Neuronal stem cell (in vitro differentiated cells): ENCODE measurements at regions not wholly inside any gene's neighbourhood (a gene's known extent, or its start where the extent isn't known, plus 50 kb on each side); places are given as distances from the start of the nearest gene placed in this dataset.
A peak's percentile ranks its signal among the peaks of the same experiment; 100 is the strongest.

Source experiments
- DNase-seq: peaks from one replicate; pipeline ENCODE4 v3.0.0-alpha.2; 2013; ENCODE audit warnings: low spot score
- H2AFZ ChIP-seq: one replicate; pipeline ENCODE4 v1.6.1; 2013; ENCODE audit warnings: mild to moderate bottlenecking, low read length, inconsistent platforms
- H2AK5ac ChIP-seq: 2 replicates; pipeline ENCODE4 v1.6.1; 2013; ENCODE audit warnings: low read depth, mild to moderate bottlenecking, inconsistent platforms, low read length, moderate library complexity, mixed read lengths
- H2BK120ac ChIP-seq: 2 replicates; pipeline ENCODE4 v1.6.1; 2013; ENCODE audit warnings: low read depth, mild to moderate bottlenecking, inconsistent platforms, low read length, moderate library complexity, mixed read lengths
- H2BK12ac ChIP-seq: one replicate; pipeline ENCODE4 v1.6.1; 2013; ENCODE audit warnings: low read length, inconsistent platforms
- H2BK15ac ChIP-seq: 2 replicates; pipeline ENCODE4 v1.6.1; 2013; ENCODE audit warnings: mild to moderate bottlenecking, low read length, inconsistent platforms, mixed read lengths
- H2BK5ac ChIP-seq: one replicate; pipeline ENCODE4 v1.6.1; 2013; ENCODE audit warnings: inconsistent platforms, mild to moderate bottlenecking, low read length, moderate library complexity
- H3K14ac ChIP-seq: one replicate; pipeline ENCODE4 v1.6.1; 2013; ENCODE audit warnings: low read length, inconsistent platforms
- H3K18ac ChIP-seq: 2 replicates; pipeline ENCODE4 v1.6.1; 2013; ENCODE audit warnings: low read length, inconsistent platforms
- H3K23ac ChIP-seq: 2 replicates; pipeline ENCODE4 v1.6.1; 2013; ENCODE audit warnings: low read depth, mild to moderate bottlenecking, mixed read lengths, low read length, inconsistent platforms; ENCODE audit not compliant: poor library complexity
- H3K27ac ChIP-seq: replicated peaks from 3 replicates; pipeline ENCODE4 v1.5.1; 2013; ENCODE audit warnings: low read length, inconsistent platforms
- H3K27me3 ChIP-seq, 3 experiments: 2 replicates each; pipeline ENCODE4 v1.6.1; 2013; ENCODE audit warnings: low read length in 3 of 3, mild to moderate bottlenecking in 2 of 3, inconsistent platforms in 1 of 3, low read depth in 1 of 3, mixed read lengths in 1 of 3, moderate library complexity in 1 of 3; ENCODE audit not compliant: control insufficient read depth in 3 of 3, insufficient read depth in 3 of 3
- H3K36me3 ChIP-seq, 2 donors: replicated peaks in 1 of 2; 2 replicates each; pipeline ENCODE4 v1.6.1; 2013; ENCODE audit warnings: low read length in 2 of 2; ENCODE audit not compliant: control insufficient read depth in 2 of 2, insufficient read depth in 2 of 2
- H3K4ac ChIP-seq: 2 replicates; pipeline ENCODE4 v1.6.1; 2013; ENCODE audit warnings: inconsistent platforms, mild to moderate bottlenecking, low read length, moderate library complexity
- H3K4me1 ChIP-seq, 2 donors: 1 replicate in 1 of 2; 2 replicates in 1 of 2; pipeline ENCODE4 v1.6.1; 2013; ENCODE audit warnings: low read length in 2 of 2, low read depth in 1 of 2; ENCODE audit not compliant: control insufficient read depth in 2 of 2, insufficient read depth in 1 of 2
- H3K4me2 ChIP-seq: one replicate; pipeline ENCODE4 v1.6.1; 2013; ENCODE audit warnings: mild to moderate bottlenecking, low read length, inconsistent platforms; ENCODE audit not compliant: insufficient read depth, poor library complexity, severe bottlenecking
- H3K4me3 ChIP-seq, 2 donors: 2 replicates each; pipeline ENCODE4 v1.5.1; 2013; ENCODE audit warnings: low read length in 2 of 2, mild to moderate bottlenecking in 2 of 2, inconsistent platforms in 1 of 2, moderate library complexity in 1 of 2
- H3K79me1 ChIP-seq: one replicate; pipeline ENCODE4 v1.6.1; 2013; ENCODE audit warnings: low read depth, mild to moderate bottlenecking, inconsistent platforms, low read length, moderate library complexity
- H3K9ac ChIP-seq: one replicate; pipeline ENCODE4 v1.6.1; 2013; ENCODE audit warnings: mild to moderate bottlenecking, low read depth, low read length, inconsistent platforms; ENCODE audit not compliant: poor library complexity
- H3K9me3 ChIP-seq, 2 donors: replicated peaks in 1 of 2; 2 replicates each; pipeline versions ENCODE3 to v1.6.1; 2013; ENCODE audit warnings: low read length in 2 of 2, mild to moderate bottlenecking in 2 of 2, inconsistent platforms in 1 of 2, low read depth in 1 of 2, mixed read lengths in 1 of 2, moderate library complexity in 1 of 2; ENCODE audit not compliant: control insufficient read depth in 2 of 2, insufficient read depth in 1 of 2
- H4K8ac ChIP-seq: one replicate; pipeline ENCODE4 v1.6.1; 2013; ENCODE audit warnings: low read depth, mild to moderate bottlenecking, inconsistent platforms, low read length, moderate library complexity
- H4K91ac ChIP-seq: one replicate; pipeline ENCODE4 v1.6.1; 2013; ENCODE audit warnings: low read length, low read depth, mild to moderate bottlenecking, inconsistent platforms; ENCODE audit not compliant: poor library complexity
- WGBS, 2 donors: extraction: QIAGEN DNeasy Blood & Tissue Kit; methylation state at CpG; one replicate each; pipeline ENCODE4 v1.1.7; 2013; ENCODE audit warnings: missing lambda C conversion rate in 2 of 2, mixed read lengths in 1 of 2; ENCODE audit not compliant: insufficient read length in 2 of 2, insufficient replicate concordance in 1 of 2; ENCODE audit errors: extremely low coverage in 2 of 2; 5-methylcytosine and 5-hydroxymethylcytosine counted together

DNA sequence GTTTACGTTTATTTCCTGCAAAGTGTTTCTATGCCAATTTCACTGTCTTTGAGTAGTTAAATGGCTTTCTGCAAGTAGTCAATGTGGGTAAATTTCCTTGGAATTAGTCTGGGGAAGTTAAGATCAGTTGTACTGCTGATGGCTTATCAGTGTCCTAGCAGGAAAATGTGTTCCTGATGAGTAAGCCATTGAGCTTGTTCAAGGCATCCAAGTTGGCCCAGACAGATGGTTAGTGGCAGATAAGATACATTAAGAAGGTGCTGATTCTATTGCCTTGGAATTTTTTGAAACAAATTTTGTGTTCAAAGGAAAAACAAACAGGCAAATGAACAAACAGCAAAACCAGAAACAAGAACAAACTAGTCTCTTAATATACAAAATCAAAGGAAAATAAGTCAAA, 258.4 kb downstream of the MAP2K6 start:
- H3K4me3 ChIP-seq, result no peak overlapping the region
- no peak for DNase-seq

DNA sequence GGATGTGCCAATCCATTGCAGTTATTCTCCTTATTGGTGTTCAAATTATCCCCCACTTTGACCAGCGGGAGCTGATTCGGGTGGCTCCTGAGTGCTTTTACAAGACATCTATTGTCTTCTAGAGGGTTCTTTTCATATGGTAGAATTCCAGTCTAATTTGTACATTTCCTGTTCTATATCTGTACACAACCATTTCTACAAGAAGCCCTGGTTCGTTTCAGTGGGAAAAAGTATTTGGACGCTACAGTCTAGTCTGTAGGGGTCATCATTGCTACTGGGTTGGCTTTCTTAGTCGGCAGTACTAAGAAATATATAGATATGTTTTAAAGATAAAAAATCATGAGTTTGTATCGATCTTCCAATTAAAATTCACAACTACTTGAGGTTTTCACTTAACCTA, 262.6 kb downstream of the MAP2K6 start:
- Histone ChIP-seq H4K91ac (no peak overlapping the region), H3K4me3 (no peak overlapping the region), H3K27ac (no peak overlapping the region), H3K4ac (no peak overlapping the region), H3K4me1 (no peaks in the 10 kb centered on the region), H2BK12ac (no peak overlapping the region), H2AK5ac (no peak overlapping the region), H2AFZ (no peak overlapping the region), H3K9ac (no peak overlapping the region), H3K14ac (no peak overlapping the region), H2BK120ac (no peak overlapping the region), H3K9me3 (peaks cover 0 to 4% of the 10 kb centered on the region in 2 donors), H4K8ac (no peak overlapping the region), H2BK15ac (no peak overlapping the region), H2BK5ac (no peak overlapping the region), H3K23ac (no peak overlapping the region), H3K18ac (no peak overlapping the region), H3K36me3 (no peaks in the 10 kb centered on the region), H3K27me3 (no peaks in the 10 kb centered on the region), H3K79me1 (no peaks in the 10 kb centered on the region), H3K4me2 (no peak overlapping the region)
- DNase-seq, result no peak
- no CpG with 5 or more reads among the region's 6 CpGs for WGBS, 2 donors

More for the DNA sequence above, 258.4 kb downstream of the MAP2K6 start:
- no peak overlapping the region for H2AFZ ChIP-seq
- H3K4me2 ChIP-seq, result no peak overlapping the region
- no peaks in the 10 kb centered on the region for H3K4me1 ChIP-seq
- no peak overlapping the region for H4K91ac ChIP-seq
- no peak overlapping the region for H2BK15ac ChIP-seq
- H3K27me3 ChIP-seq, result no peaks in the 10 kb centered on the region
- no peak overlapping the region for H3K9ac ChIP-seq
- H4K8ac ChIP-seq, result no peak overlapping the region
- H3K9me3 ChIP-seq, result no peaks in the 10 kb centered on the region
- WGBS, 2 donors, result no CpG with 5 or more reads among the region's 1 CpG
- no peak overlapping the region for H2BK120ac ChIP-seq
- H3K18ac ChIP-seq, result no peak overlapping the region
- no peak overlapping the region for H3K23ac ChIP-seq
- H2AK5ac ChIP-seq, result no peak overlapping the region
- no peak overlapping the region for H3K4ac ChIP-seq
- no peaks in the 10 kb centered on the region for H3K79me1 ChIP-seq
- no peak overlapping the region for H2BK5ac ChIP-seq
- H3K36me3 ChIP-seq, result no peaks in the 10 kb centered on the region
- H2BK12ac ChIP-seq, result no peak overlapping the region
- H3K14ac ChIP-seq, result no peak overlapping the region
- H3K27ac ChIP-seq, result no peak overlapping the region

- Histone ChIP-seq H3K36me3 (no peaks in the 10 kb centered on the region), H2BK12ac (no peak overlapping the region), H2BK5ac (no peak overlapping the region), H3K18ac (no peak overlapping the region), H3K27me3 (no peaks in the 10 kb centered on the region), H2BK15ac (no peak overlapping the region), H4K91ac (no peak overlapping the region), H3K27ac (no peak overlapping the region), H3K23ac (no peak overlapping the region), H3K9ac (no peak overlapping the region), H2AK5ac (no peak overlapping the region), H3K4me3 (no peak overlapping the region), H3K4ac (no peak overlapping the region), H3K79me1 (no peaks in the 10 kb centered on the region), H3K4me1 (no peaks in the 10 kb centered on the region), H3K4me2 (no peak overlapping the region), H2BK120ac (no peak overlapping the region), H3K14ac (no peak overlapping the region), H2AFZ (peak overlapping the region; percentile 36), H3K9me3 (peaks cover 0 to 4% of the 10 kb centered on the region in 2 donors), H4K8ac (no peak overlapping the region)
- no CpG with 5 or more reads among the region's 2 CpGs for WGBS, 2 donors
- DNase-seq, result no peak
Measured at GRCh38 chr17:69678206-69678605, 263.7 kb downstream of the MAP2K6 start.

DNA sequence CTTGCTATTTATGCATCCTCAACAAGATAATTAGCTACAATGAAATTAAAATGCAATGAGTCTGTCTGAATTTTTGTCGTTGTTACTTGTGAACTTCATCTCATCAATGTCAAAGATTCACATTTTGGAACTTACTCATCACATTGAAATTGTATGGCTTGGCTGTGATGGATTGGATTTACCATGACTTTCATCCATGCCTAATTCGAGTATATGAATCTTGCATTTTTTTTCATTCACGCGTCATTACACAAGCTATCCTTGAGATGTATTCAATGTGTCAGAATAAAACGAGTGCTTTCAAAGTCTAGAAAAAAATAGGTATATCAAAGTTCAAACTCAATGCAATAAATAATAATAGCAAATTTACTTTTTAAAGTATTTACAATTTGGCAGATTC, 265.3 kb downstream of the MAP2K6 start:
- H2AFZ ChIP-seq, result no peak overlapping the region
- H3K79me1 ChIP-seq, result no peaks in the 10 kb centered on the region
- H2BK120ac ChIP-seq, result no peak overlapping the region
- peaks cover 0 to 4% of the 10 kb centered on the region in 2 donors for H3K9me3 ChIP-seq
- H3K14ac ChIP-seq, result no peak overlapping the region
- WGBS, 2 donors, result no CpG with 5 or more reads among the region's 5 CpGs
- H2AK5ac ChIP-seq, result no peak overlapping the region
- no peak overlapping the region for H3K23ac ChIP-seq
- DNase-seq, result no peak
- no peak overlapping the region for H3K4ac ChIP-seq
- H3K4me1 ChIP-seq, result no peaks in the 10 kb centered on the region
- no peaks in the 10 kb centered on the region for H3K27me3 ChIP-seq
- H4K8ac ChIP-seq, result no peak overlapping the region
- no peak overlapping the region for H3K18ac ChIP-seq
- no peak overlapping the region for H4K91ac ChIP-seq
- H2BK5ac ChIP-seq, result no peak overlapping the region
- no peak overlapping the region for H3K4me2 ChIP-seq
- no peak overlapping the region for H3K9ac ChIP-seq
- no peak overlapping the region for H3K27ac ChIP-seq
- no peak overlapping the region for H2BK15ac ChIP-seq
- no peak overlapping the region for H2BK12ac ChIP-seq
- no peak overlapping the region for H3K4me3 ChIP-seq
- H3K36me3 ChIP-seq, result no peaks in the 10 kb centered on the region
